ENCODE measurements at regions not wholly inside any gene's neighbourhood (a gene's known extent, or its start where the extent isn't known, plus 50 kb on each side); places are given as distances from the start of the nearest gene placed in this dataset.

GRCh38 chr14:65910108-65910786 lies 497.7 kb downstream of the FUT8 start:
- TF ChIP-seq CTCF (IDR thresholded peaks at IDR 0.05): no peak
- TF ChIP-seq POLR2A (IDR thresholded peaks at IDR 0.05): no peak
